Stimulated activated CD4-positive, alpha-beta T cell treated with anti-CD3 and anti-CD28 coated beads, Interleukin-12 subunit alpha, Interleukin-12 subunit beta, amount 100 ng/mL, for 4 hours (primary cell): ENCODE measurements at regions not wholly inside any gene's neighbourhood (a gene's known extent, or its start where the extent isn't known, plus 50 kb on each side); places are given as distances from the start of the nearest gene placed in this dataset.
"Not testable (repeated sequence)": the region's sequence is repeated elsewhere in the genome, so short reads cannot be mapped to it uniquely, and the experiment has no call there.

Experiments used
- DNase-seq: peaks from one replicate; pipeline ENCODE4 v3.0.0-alpha.2; 2020

DNA sequence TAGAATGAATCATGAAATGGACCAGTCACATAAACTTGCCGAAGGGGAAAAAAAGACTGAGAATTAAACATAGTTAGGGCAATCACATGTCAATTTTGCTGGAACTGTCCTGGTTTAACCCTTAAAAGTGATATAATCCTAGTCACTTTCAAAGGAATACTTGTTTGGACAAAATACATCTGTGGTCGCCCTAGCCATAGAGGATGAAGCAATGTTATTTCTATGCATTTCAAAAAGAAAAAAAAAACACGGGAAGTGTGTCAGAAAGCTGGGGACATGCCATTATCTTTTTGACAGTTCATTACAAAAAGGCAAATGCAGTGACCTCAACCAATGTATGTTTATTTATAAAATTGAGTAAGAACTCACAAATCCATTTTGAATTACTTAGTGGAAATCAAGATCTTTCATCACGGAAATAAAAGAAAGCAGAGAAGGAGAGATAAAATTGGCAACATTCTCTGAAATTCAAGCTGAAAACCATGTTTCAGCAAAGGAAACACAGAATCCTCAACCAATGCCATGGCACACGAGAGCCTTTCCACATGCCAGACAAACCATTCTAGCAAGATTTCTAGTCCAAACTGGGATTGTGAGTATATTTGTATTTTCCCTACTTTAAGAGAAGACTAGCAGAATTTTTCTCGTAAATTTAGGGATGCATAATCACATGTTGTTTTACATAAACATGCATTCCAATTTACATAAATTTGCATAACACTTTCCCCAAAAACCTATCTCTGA, 854.3 kb upstream of the ACVR2A start:
- DNase-seq, result no peak

DNA sequence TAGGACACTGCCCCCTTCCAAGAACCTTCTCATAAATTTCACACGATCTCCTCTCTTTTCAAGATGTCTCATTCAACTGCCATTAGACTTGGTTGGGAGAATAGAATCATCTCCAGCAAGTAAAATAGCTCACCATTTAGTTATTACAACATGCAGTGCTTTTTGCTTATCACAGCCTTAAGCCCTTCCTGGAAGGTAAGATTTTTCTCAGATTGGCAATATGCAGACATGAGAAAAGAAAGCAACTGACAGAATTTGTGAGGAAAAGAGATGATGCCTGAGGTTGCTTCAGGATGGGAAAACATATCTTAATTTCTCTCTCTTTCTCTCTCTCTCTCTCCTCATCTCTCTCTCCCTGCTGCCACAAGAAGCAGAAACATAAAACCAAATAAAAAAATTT, 855.1 kb upstream of the ACVR2A start:
- no peak for DNase-seq

DNA sequence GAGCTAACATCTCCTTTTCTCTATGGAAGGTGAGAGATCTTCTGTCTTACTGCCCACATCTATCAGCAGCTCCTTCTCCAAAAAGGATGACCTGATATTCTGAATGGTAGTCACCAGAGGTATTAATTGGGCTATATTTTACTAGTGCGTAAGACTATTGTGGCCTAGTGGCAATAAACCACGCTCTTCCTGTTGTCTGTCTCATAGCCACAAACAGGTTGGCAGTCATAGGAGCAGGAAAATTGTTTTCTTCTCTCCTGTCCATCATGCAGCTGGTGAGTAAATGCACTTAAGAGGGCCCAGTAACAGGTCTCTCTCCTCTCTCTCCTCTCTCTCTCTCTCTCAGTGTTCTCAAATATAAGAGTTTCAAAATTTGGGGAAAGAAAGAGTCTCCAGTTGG, 856.8 kb upstream of the ACVR2A start:
- DNase-seq, result no peak

DNA sequence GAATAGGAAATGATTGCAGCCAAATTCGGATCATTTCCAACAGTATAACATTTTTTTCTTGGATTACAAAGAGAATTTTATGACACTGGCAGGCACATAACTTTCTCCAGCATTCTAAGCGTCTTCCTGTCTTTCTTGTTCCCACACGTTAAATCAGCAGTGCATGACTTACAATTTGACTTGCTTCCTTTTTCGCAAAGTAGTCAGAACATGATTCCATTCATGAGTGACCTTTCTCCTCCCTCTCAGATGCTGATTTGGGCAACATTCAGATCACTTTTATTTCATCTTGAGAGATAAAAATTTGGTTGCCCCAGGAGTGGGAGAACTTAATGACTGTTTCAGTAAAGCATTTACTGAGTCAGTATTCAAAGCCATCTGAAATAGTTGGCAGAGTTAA, 858.7 kb upstream of the ACVR2A start:
- DNase-seq, result no peak

DNA sequence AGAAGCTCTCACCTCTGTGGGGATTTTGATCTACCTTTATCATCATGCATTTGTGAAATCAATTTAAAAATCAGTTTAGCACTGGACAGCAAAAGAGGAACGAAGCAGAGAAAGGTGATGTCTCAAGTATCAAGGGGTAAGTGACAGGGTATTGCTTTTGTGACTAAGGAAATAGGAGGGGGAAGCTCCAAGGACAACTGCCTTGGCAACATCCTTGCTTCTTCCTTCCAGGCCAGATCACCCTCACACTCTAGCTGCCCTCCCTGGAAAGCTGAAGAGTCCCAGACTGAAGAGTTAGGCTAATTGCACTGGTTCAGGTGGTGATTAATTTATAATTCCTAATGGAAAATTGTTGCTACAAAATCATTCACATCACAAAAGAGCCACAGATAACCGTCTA, 859.1 kb upstream of the ACVR2A start:
- no peak for DNase-seq

DNA sequence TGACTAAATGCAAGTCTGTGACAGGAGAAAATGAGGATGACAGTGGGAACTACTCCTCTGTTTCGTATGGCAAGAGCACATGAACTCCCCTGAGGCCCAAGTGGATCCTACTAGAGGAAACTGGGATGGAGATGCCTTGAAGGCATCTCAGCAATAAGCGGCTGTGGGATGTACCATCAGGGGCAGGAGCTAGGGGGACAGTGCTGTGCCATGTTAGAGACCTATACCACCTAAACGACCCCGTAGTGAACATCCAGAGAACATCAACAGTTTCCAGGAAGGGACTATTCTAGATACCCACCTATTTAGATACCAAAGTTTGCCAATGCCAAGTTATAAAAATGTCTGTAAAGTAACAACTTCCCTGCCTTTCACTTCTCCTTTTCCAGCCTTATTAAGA, 860.8 kb upstream of the ACVR2A start:
- no peak for DNase-seq

DNA sequence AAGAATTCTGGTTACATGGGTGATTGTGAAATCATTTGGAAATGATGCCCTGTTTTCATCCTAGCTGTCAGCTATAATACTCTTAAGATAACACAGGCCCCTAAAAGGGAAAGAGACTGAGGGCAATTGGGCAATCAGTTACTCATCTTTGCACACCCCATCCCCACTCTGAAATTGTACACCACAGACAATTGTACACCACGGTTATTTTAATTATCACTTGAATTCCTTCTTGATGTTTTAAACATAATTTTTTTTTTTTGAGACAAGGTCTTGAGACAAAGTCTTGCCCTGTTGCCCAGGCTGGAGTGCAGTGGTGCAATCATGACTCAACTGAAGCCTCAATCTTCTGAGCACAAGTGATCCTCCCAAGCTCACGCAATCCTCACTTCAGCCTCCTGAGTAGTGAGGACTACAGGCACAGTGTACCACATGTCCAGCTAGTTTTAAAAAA, 862.4 kb upstream of the ACVR2A start:
- DNase-seq, result no peak

DNA sequence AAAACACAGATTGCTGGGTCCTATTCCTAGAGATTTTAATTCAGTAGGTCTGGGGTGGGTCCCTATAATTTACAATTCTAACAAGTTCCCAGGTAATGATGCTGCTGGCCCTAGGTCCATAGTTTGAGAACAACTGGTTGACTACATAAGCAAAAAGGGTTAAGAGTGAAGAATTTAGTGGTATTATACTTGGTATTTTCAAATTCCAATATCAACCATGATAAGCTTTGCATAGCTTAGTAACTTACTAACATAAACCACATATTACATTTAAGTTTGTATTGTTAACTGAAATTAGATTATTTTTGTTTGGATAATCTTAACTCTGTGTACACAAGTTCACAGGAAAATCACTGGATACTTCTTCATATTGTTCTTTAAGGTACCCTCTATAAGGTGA, 862.9 kb upstream of the ACVR2A start:
- DNase-seq, result no peak

DNA sequence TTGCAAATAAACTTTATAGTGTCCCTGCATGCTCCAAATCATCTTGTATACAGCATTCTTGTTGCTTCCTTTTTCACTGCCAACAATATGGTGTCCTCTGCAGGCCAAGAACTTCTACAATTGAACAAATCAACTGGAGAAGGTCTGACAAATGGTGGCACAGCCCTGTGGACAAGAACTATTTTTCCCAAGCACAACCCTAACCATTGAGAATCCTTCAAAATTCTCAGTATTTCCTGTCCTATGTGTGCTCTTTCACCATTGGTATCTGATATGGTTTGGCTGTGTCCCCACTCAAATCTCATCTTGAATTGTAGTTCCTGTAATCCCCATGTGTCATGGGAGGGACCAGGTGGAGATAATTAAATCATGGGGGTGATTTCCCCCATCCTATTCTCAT, 865.1 kb upstream of the ACVR2A start:
- no peak for DNase-seq

DNA sequence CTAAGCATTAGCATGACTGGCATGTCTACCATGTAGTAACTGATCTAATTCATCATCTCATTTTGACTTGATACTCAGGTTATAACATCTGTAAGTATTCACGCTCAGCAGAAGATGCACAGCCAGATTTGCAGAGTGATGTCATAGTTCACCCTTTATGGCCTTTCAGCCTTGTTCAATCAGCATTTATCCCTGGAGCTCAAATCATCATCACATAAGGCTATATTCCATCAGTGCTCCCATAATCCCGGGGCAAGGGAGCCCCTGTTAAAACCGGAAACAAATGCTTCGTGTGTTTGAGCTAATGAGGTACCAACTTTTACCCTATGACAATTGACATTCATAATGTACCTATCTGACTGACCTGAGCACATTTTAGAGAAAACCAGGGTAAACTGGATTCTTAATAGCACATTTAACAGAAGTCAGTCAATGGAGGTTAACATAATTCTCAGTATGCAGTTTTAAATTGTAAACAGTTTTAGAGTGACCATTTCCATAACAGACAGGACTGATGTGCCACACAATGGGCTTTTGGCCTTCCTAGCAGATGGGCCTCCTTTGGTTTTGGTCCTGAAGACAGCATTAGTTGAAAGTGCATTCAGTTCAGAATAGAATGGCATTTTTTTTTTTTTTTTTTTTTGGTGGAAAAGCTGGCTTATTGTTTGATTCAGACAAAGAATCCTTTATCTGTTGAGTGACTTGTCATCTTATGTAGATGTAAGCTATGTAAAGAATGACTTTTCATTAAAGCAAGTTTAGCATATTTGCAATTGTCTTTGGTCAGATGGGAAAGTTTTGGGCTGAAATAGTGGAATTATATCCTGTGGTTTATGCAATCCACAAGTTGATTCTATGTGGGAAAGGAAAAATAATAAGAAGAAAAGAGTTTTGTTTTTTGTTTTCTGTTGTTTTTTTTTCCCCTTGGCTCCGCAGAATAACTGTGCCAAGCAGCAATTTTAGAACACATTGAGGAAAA, 866.0 kb upstream of the ACVR2A start:
- DNase-seq, result no peak

DNA sequence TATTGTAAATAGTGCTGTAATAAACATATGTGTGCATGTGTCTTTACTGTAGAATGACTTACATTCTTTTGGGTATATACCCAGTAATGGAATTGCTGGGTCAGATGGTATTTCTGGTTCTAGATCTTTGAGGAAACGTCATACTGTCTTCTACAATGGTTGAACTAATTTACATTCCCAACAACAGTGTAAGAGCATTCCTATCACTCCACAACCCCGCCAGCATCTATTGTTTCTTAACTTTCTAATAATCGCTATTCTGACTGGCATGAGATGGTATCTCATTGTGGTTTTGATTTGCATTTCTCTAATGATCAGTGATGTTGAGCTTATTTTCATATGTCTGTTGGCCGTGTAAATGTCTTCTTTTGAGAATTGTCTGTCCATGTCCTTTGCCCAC, 873.8 kb upstream of the ACVR2A start:
- DNase-seq, result not testable (repeated sequence)

DNA sequence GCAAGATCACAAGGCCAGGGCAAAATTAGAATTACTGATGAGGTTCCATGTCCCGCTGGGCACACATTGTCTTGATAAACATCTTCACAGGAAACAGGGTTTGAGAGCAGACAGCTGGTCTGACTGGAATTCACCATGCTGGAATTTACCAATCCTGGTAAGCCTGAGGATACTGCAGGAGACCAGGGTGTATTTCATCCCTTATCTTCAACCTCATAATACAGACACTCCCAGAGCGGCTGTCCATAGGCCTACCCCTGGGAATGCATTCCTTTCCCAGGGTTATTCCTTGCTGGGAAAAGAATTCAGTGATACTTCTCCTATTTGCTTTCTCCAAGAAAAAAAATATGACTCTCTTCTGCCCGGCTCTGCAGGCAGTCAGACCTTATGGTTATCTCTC, 875.1 kb upstream of the ACVR2A start:
- DNase-seq, result not testable (repeated sequence)

DNA sequence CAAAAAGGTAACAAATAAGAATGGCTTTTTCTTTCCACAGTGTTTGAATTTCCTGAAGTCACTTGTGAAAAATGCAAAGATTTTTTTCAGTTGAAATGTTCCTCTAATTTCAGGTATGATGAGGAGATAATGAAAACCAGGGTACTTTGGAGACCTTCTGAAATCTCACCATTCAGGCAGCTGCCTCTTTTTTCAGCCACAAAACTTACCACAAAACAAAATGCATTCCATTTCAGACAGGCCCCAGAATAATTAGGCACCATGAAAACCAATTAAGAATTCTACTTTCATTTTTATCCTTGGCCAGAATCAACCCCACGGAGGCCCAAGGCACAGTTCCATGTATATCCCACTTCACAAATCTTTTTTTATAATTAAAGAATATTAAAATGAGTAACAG, 880.3 kb upstream of the ACVR2A start:
- no peak for DNase-seq

DNA sequence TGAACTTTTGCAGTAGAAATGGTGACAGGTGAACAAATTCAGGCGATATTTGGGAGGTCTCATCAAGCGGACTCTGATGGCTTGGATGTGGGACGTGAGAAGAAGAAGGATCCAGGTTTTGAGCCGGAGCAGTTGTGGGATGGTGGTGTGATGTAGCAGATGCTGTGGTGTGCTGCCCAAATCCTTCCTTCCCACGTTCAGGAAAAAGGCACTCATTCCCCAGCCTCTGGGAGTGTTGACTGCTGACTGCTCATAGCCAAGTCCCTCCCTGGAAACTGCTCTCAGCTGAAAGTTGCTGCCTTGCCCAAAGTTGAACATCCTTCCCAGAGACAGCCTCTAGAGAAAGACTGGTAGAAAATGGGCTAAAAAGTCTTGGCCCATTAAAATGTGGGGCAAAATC, 890.3 kb upstream of the ACVR2A start:
- no peak for DNase-seq

DNA sequence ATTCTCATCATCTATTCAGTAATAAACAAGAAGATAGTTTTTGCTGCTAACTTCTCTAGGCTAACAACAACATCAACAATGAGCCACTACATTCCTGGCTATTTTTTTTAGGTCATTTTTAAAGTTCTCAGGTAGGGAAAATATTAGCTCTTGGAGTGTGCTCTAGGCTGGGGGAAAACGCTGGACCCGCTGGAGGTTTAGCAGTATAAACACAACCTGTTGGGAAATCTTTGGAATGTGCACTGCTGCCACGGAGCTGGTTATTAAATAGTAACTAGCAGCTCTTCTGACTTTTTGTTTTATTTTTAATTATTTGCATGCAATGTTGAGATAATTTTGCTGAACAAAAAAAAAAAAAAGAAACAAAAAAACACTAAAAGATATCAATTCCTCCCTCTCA, 892.1 kb upstream of the ACVR2A start:
- no peak for DNase-seq

DNA sequence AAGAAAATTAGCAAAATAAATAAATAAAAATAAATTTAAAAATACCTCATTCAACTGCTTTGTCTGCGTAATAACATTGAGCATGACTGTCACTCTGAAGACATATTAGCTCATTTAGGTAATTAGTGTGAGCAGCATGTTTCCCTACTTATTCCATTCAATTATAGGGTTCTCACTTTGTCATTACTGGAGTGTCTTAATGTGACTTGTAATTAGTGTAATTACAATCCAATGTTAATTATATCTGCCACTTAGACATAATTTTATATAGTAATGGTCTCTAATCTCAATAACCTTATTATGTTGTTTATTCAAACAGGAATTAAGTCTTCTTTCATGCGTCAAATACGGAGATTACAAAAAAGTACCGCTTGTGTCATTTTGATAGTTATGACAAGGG, 893.9 kb upstream of the ACVR2A start:
- no peak for DNase-seq

DNA sequence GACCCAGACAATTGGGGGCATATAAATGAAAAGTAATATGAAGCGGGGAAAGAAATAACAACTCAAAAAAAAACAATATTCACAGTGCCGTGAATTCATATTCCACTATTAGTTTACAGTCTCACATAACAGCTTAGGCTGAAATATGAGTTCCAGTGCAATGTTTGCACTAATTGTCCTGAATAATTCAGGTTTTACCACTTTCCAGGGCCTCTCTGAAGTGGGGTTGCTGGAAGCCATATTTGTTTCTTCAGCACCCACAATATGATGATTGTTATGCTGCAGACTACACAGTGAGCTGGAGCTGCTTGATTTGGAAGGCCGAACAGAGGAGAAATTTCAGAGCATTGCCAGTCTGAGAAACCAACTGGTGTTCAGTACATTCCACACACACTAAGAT, 894.5 kb upstream of the ACVR2A start:
- DNase-seq, result no peak

DNA sequence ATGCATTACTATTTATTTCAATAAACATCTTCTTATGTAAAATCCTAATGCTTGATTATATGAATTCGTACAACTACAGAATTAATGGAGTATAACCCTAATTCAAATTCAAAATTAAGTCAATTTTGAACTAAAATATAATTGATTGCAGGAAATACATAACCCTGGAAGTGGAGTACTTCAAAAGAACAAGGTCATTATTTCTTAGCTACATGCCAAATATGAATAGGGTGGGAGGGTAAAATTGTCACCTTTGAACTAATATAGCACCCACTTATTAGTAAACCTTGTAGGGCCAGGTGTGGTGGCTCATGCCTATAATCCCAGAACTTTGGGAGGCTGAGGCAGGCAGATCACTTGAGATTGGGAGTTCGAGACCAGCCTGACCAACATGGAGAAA, 895.4 kb upstream of the ACVR2A start:
- no peak for DNase-seq

DNA sequence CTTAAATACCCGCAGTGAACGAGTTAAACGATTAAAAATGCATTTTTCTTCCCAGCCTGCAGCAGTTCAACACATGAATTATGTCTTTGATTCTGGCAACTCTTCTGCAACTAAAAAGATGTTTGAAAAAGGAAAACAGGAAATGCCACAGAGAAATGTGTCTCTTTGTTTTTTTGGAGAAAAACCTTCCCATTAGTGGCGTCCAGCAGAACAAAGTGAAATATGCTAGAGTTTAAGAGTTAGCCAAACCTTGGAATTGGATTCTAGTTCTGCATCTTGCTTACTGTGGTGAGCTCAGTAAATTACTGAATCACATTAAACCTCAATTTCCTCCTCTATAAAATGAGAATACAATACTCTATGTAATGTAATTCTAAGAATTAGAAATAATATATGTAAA, 900.2 kb upstream of the ACVR2A start:
- no peak for DNase-seq

DNA sequence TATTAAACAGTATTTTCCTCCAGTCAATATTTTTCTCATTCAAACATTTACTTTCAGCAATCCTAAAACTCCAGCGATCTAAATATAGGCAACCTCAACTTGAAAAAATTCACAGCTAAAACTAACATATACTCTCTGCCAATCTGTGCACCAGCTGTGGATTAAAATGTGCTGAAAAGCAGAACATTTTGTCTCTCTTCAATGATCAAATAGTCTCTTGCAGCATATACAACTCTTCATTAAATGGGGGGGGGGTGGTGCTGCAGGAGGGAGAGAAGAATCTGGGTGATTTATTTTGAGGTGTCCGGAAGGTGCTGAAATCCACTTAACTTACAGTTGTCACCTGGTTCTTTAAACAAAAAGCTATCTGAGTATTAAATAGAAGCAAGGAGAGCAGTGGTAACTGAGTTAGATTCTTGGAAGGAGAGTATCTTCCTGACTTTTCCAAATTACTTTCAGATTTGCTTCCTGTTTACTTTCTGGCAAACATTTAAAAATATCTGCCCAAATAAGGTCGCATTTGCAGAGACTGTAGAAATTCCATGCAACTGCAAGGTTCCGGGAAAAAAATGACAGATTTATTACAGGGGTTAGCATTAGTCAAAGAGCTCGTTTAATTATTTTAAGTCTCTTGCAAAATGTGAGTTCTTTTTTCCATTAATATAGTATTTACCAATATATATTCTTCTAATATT, 904.7 kb upstream of the ACVR2A start:
- no peak for DNase-seq

DNA sequence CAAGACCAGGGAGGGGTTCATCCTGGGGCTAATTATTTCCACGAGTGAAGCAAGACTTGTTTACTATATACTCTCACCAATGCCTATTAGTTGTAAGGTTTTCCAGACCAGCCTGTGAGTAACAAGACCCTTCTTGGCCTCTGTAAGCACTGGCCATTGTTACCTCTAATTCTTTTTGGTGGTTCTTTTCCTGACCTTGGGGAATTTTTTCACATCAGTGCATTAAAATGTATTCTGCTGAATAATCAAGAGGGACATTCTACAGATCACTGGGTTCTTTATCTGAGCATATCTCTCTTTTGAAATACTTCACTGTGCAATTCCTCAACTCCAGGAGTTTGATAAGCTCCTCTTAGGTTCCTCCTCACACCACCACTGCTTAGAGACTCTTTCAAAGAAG, 909.9 kb upstream of the ACVR2A start:
- DNase-seq, result no peak

DNA sequence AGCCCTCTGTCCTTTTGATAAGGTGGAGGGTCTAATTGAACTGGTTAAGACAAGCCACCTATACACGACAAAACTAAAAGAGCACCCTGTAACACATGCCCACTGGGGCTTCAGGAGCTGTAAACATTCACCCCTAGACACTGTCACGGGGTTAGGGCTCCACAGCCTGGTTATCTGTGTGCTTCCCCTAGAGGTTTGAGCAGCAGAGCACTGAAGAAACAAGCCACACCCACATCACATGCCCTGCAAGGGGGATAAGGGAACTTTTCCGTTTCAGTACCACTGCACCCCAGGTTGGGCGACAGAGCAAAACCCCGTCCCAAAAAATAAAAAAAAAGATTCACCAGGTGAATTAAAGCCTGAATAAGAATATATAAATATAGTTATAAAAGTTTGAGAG, 913.7 kb upstream of the ACVR2A start:
- DNase-seq, result no peak

DNA sequence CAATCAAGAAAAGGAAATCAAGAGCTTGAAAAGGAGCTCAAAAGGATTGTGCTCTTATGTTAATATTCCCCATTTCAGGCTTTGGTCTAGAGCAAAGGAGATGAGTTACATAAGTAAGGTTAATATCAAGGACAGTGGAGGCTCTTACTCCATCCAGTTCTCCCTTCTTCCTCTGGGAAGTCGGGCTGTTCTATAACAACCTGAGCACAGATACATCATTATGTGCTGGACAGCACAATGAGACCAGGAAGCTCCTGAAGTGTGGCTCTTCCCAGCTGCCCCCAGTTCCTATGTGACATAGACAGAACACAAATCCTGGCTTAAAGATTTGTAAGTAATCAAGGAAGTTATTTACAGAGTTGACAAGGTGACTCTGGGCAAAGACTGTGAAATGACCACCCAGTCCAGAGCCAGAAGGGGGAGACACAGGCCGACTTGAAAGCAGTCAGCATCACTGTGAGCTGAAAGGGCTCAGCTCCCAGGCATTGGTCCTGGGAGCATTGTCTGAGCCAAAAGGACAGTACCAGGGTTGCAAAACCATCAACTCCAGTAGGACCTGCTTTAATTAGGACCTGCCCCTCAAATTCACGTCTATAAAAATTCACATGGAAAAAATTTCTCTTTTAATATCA, 917.6 kb upstream of the ACVR2A start:
- DNase-seq, result no peak
